C4-2B (cell line): ENCODE measurements at regions not wholly inside any gene's neighbourhood (a gene's known extent, or its start where the extent isn't known, plus 50 kb on each side); places are given as distances from the start of the nearest gene placed in this dataset.

Experiments
- ZFX ChIP-seq: fragments of 450-650 bp; IDR thresholded peaks from 2 replicates; pipeline ENCODE4 v1.6.1; 2017
- TF ChIP-seq, protein P1 (sequence below): fragments of 450-650 bp; conservative IDR thresholded peaks from 2 replicates; pipeline ENCODE4 v1.5.1; 2017; ENCODE audit warnings: mild to moderate bottlenecking

DNA sequence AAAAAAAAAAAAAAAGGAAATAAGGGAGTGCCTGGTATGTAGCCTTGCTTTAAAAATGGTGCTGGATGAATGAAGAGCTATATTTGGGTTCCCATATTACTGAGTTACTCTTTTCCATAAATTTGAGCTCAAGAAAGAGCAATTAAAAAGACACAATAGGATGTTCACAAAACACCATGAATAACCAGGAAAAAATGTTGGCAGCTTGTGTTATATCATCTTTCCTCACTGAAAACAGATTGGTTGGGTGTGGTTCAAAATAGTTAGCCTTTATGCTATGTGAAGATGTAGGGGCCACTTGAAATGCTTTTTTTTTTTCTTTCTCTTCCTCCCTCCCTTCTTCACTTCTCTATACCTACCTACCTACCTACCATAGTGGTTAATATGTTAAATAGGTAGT is 256.9 kb downstream of the STK31 start:
- TF ChIP-seq, protein P1, sequence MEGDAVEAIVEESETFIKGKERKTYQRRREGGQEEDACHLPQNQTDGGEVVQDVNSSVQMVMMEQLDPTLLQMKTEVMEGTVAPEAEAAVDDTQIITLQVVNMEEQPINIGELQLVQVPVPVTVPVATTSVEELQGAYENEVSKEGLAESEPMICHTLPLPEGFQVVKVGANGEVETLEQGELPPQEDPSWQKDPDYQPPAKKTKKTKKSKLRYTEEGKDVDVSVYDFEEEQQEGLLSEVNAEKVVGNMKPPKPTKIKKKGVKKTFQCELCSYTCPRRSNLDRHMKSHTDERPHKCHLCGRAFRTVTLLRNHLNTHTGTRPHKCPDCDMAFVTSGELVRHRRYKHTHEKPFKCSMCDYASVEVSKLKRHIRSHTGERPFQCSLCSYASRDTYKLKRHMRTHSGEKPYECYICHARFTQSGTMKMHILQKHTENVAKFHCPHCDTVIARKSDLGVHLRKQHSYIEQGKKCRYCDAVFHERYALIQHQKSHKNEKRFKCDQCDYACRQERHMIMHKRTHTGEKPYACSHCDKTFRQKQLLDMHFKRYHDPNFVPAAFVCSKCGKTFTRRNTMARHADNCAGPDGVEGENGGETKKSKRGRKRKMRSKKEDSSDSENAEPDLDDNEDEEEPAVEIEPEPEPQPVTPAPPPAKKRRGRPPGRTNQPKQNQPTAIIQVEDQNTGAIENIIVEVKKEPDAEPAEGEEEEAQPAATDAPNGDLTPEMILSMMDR: no peak
- no peak for TF ChIP-seq ZFX
